ENCODE measurements at regions not wholly inside any gene's neighbourhood (a gene's known extent, or its start where the extent isn't known, plus 50 kb on each side); places are given as distances from the start of the nearest gene placed in this dataset.

GRCh38 chr1:60762176-60762575 lies 320.2 kb upstream of the NFIA start:
- TF ChIP-seq, protein P1, sequence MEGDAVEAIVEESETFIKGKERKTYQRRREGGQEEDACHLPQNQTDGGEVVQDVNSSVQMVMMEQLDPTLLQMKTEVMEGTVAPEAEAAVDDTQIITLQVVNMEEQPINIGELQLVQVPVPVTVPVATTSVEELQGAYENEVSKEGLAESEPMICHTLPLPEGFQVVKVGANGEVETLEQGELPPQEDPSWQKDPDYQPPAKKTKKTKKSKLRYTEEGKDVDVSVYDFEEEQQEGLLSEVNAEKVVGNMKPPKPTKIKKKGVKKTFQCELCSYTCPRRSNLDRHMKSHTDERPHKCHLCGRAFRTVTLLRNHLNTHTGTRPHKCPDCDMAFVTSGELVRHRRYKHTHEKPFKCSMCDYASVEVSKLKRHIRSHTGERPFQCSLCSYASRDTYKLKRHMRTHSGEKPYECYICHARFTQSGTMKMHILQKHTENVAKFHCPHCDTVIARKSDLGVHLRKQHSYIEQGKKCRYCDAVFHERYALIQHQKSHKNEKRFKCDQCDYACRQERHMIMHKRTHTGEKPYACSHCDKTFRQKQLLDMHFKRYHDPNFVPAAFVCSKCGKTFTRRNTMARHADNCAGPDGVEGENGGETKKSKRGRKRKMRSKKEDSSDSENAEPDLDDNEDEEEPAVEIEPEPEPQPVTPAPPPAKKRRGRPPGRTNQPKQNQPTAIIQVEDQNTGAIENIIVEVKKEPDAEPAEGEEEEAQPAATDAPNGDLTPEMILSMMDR (IDR thresholded peaks at IDR 0.05) = no peak
- no peak for TF ChIP-seq ZFX (IDR thresholded peaks at IDR 0.05; ENCODE audit: borderline replicate concordance)
